ENCODE measurements at regions not wholly inside any gene's neighbourhood (a gene's known extent, or its start where the extent isn't known, plus 50 kb on each side); places are given as distances from the start of the nearest gene placed in this dataset.
"Not testable (repeated sequence)": the region's sequence is repeated elsewhere in the genome, so short reads cannot be mapped to it uniquely, and the experiment has no call there.

GRCh38 chr2:53173091-53173490 lies 594.5 kb upstream of the CHAC2 start:
- ATAC-seq = no peak
- H3K27me3 Mint-ChIP-seq = no peaks in the 10 kb centered on the region
- no peaks in the 10 kb centered on the region for H3K36me3 Mint-ChIP-seq
- H3K9me3 Mint-ChIP-seq = peaks cover 13% of the 10 kb centered on the region
- H3K27ac Mint-ChIP-seq = no peak overlapping the region
- H3K4me1 Mint-ChIP-seq (ENCODE audit: low read depth in 2 of 2) = no peaks in the 10 kb centered on the region
- DNase-seq (ENCODE audit: low spot score) = no peak
- H3K4me3 Mint-ChIP-seq = no peak overlapping the region

- DNase-seq (ENCODE audit: low spot score) (no peak), ATAC-seq (no peak)
- Mint-ChIP-seq H3K4me1 (ENCODE audit: low read depth in 2 of 2) (no peaks in the 10 kb centered on the region), H3K36me3 (no peaks in the 10 kb centered on the region), H3K27me3 (no peaks in the 10 kb centered on the region), H3K4me3 (no peak overlapping the region), H3K9me3 (peaks cover 10% of the 10 kb centered on the region), H3K27ac (no peak overlapping the region)
Observed at GRCh38 chr2:53170466-53170865, 597.1 kb upstream of the CHAC2 start.

GRCh38 chr2:53167227-53167626 lies 600.4 kb upstream of the CHAC2 start:
- no peak for DNase-seq (ENCODE audit: low spot score)
- Mint-ChIP-seq H3K4me1 (ENCODE audit: low read depth in 2 of 2) (no peaks in the 10 kb centered on the region), H3K27ac (no peak overlapping the region), H3K4me3 (no peak overlapping the region), H3K27me3 (no peaks in the 10 kb centered on the region), H3K9me3 (peaks cover 12% of the 10 kb centered on the region), H3K36me3 (peaks cover 3% of the 10 kb centered on the region)
- no peak for ATAC-seq

DNA sequence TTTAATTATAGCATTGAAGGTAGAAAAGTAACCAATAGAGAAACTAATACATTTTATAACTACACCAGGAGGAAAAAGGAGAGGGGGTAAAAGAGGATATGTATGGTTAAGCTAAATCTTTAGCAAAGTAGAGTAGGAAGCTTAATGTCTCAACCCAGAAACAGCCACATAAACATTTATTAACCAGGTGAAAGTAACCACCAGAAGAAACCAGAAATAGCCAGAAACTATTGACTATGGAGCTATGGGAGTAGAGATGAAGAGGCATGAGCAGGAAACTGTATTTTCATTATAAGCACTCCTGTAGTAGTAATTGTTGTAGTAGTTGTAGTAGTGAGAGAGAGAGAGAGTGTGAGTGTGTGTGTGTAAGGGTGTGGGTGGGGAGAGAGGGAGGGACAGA lies 617.5 kb upstream of the CHAC2 start:
- peaks cover 12% of the 10 kb centered on the region for H3K9me3 Mint-ChIP-seq
- H3K36me3 Mint-ChIP-seq = no peaks in the 10 kb centered on the region
- H3K27ac Mint-ChIP-seq = no peak overlapping the region
- H3K27me3 Mint-ChIP-seq = no peaks in the 10 kb centered on the region
- ATAC-seq = no peak
- no peaks in the 10 kb centered on the region for H3K4me1 Mint-ChIP-seq (ENCODE audit: low read depth in 2 of 2)
- H3K4me3 Mint-ChIP-seq = no peak overlapping the region
- DNase-seq (ENCODE audit: low spot score) = no peak

DNA sequence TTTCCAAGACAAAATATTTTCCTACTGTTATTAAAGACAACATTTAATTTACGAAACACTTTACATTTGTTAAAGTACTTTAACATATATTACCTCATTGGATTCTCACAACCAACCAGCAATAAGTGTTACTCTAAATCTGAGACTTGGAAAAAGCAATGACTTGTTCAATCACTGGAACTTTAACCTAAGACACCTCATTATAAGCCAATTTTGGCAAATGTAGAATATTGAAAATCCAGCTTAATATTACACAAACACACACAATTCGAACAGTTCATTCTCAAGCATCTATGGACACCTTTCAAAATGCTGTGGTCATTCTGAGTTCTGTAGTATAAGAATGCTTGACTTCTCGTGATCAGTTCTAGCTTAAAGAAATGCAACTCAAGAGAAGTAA lies 619.4 kb upstream of the CHAC2 start:
- Mint-ChIP-seq H3K4me3 (no peak overlapping the region), H3K36me3 (no peaks in the 10 kb centered on the region), H3K27ac (no peak overlapping the region), H3K27me3 (no peaks in the 10 kb centered on the region), H3K9me3 (peaks cover 12% of the 10 kb centered on the region), H3K4me1 (ENCODE audit: low read depth in 2 of 2) (no peaks in the 10 kb centered on the region)
- no peak for DNase-seq (ENCODE audit: low spot score)
- ATAC-seq = no peak

DNA sequence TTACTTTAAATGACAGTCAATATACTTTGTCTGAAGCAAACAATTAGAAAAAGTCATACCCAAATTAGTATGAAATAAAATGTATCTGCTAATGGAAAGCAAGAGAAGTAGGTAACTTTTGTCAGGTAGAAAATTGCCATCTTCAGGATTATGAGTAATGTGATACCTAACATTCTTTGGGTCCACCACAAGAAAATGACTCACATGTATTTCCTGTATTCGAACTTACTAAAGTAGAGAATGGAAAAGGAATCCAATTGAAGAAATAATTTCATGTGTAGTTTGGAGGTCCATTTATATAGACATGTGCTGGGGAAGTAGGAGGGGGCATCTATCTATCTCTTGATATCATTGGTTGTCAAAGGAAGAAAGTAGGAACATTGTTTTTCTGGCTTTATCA lies 636.2 kb upstream of the CHAC2 start:
- Mint-ChIP-seq H3K9me3 (peaks cover 19% of the 10 kb centered on the region), H3K27ac (no peak overlapping the region), H3K4me1 (ENCODE audit: low read depth in 2 of 2) (no peaks in the 10 kb centered on the region), H3K27me3 (no peaks in the 10 kb centered on the region), H3K4me3 (no peak overlapping the region), H3K36me3 (no peaks in the 10 kb centered on the region)
- ATAC-seq = no peak
- DNase-seq (ENCODE audit: low spot score) = no peak

DNA sequence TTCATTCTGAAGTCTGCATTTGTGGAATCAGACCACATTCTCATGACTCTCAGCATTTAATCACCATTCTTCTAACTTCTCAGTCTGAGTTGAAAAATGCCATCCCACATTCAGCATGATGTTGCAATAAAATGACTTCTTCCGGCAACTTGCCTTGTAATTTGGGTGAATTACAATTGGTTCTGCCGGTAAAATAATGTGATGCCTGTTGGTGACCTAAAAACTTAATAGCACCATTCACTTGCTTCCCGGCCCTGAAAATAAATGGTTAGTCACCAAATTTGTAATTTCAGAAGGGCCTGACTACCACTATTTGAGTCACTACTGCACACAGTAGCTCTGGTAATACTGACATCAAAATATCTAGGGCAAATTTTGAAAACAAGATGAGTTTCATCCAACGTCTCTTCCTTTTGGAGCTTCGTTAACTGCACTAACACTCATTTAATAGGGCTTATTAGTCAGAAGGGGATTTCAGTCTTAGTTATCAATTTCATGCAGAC lies 637.1 kb upstream of the CHAC2 start:
- Mint-ChIP-seq H3K4me1 (ENCODE audit: low read depth in 2 of 2) (no peaks in the 10 kb centered on the region), H3K9me3 (peaks cover 18% of the 10 kb centered on the region), H3K27ac (no peak overlapping the region), H3K27me3 (no peaks in the 10 kb centered on the region), H3K36me3 (no peaks in the 10 kb centered on the region), H3K4me3 (no peak overlapping the region)
- DNase-seq (ENCODE audit: low spot score) (no peak), ATAC-seq (no peak)

DNA sequence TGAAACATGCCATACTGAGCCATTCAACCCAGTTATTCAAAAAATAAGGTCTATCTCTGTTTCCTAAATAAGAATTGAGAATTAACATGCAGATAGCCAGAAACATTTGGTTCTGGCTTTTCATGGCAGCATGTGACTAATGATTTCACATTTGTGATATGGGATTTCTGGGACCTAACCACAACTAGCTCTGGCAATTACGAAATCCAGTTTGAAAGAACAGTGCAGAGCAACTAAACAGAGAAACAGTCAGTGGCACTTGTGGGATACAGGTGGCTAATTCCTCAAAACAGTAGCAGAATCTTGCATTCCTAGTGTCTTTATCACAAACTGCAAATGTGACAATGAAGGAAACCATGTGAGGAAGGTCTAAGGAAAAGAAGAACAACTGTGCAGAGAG lies 637.8 kb upstream of the CHAC2 start:
- no peaks in the 10 kb centered on the region for H3K4me1 Mint-ChIP-seq (ENCODE audit: low read depth in 2 of 2)
- no peak for DNase-seq (ENCODE audit: low spot score)
- H3K4me3 Mint-ChIP-seq = no peak overlapping the region
- no peak for ATAC-seq
- H3K27me3 Mint-ChIP-seq = no peaks in the 10 kb centered on the region
- no peak overlapping the region for H3K27ac Mint-ChIP-seq
- H3K9me3 Mint-ChIP-seq = peaks cover 21% of the 10 kb centered on the region
- no peaks in the 10 kb centered on the region for H3K36me3 Mint-ChIP-seq

- ATAC-seq (no peak), DNase-seq (ENCODE audit: low spot score) (no peak)
- no peaks in the 10 kb centered on the region for H3K4me1 Mint-ChIP-seq (ENCODE audit: low read depth in 2 of 2)
- no peak overlapping the region for H3K27ac Mint-ChIP-seq
- H3K36me3 Mint-ChIP-seq = no peaks in the 10 kb centered on the region
- H3K9me3 Mint-ChIP-seq = peaks cover 33% of the 10 kb centered on the region
- no peak overlapping the region for H3K4me3 Mint-ChIP-seq
- H3K27me3 Mint-ChIP-seq = no peaks in the 10 kb centered on the region
Observed at GRCh38 chr2:53127061-53127650, 640.4 kb upstream of the CHAC2 start.

GRCh38 chr2:53114991-53115390 lies 652.6 kb upstream of the CHAC2 start:
- Mint-ChIP-seq H3K36me3 (no peaks in the 10 kb centered on the region), H3K27me3 (no peaks in the 10 kb centered on the region), H3K4me3 (no peak overlapping the region), H3K4me1 (ENCODE audit: low read depth in 2 of 2) (no peaks in the 10 kb centered on the region), H3K27ac (no peak overlapping the region), H3K9me3 (peaks cover 6% of the 10 kb centered on the region)
- ATAC-seq = no peak
- no peak for DNase-seq (ENCODE audit: low spot score)

DNA sequence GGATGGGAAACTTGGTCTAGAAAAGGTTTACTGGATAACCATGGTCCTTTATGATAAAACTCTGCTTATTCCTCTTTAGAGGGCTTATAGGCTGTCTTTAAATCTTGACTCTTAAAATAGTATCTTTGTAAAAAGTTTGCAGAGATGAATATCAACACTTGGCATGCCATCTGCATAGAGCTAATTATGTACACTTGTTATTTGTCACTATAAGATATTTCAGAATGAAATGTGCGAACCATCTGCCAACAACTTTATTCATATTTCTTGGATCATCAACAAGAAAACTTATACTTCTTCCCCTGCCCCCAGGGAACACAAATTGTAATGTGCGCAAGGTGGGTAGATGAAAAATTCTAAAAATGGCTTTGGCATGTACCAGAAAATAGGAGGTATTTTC lies 653.0 kb upstream of the CHAC2 start:
- H3K4me3 Mint-ChIP-seq = no peak overlapping the region
- H3K27me3 Mint-ChIP-seq = no peaks in the 10 kb centered on the region
- DNase-seq (ENCODE audit: low spot score) (no peak), ATAC-seq (no peak)
- H3K36me3 Mint-ChIP-seq = no peaks in the 10 kb centered on the region
- H3K27ac Mint-ChIP-seq = no peak overlapping the region
- H3K4me1 Mint-ChIP-seq (ENCODE audit: low read depth in 2 of 2) = no peaks in the 10 kb centered on the region
- H3K9me3 Mint-ChIP-seq = peaks cover 8% of the 10 kb centered on the region

DNA sequence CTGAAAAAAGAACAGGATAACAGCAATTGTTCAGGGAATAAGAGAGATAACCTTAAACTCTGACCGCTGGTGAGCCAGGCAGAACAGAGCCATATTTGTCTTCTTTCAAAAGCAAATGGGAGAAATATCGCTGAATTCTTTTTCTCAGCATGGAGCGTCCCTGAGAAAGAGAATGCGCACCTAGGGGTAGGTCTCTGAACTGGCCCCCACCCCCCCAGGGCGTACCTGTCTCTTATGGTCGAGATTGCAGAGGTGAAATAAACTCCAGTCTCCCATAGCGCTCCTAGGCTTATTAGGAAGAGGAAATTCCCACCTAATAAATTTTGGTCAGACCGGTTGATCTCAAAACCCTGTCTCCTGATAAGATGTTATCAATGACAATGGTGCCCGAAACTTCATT lies 655.2 kb upstream of the CHAC2 start:
- not testable (repeated sequence) for H3K4me3 Mint-ChIP-seq; DNase-seq (ENCODE audit: low spot score); H3K27ac Mint-ChIP-seq; ATAC-seq; H3K4me1 Mint-ChIP-seq (ENCODE audit: low read depth in 2 of 2); H3K36me3 Mint-ChIP-seq; H3K27me3 Mint-ChIP-seq
- H3K9me3 Mint-ChIP-seq = peaks cover 11% of the 10 kb centered on the region

GRCh38 chr2:53111406-53111805 lies 656.2 kb upstream of the CHAC2 start:
- Mint-ChIP-seq H3K27ac (no peak overlapping the region), H3K27me3 (no peaks in the 10 kb centered on the region), H3K4me3 (no peak overlapping the region), H3K36me3 (no peaks in the 10 kb centered on the region), H3K9me3 (peaks cover 6% of the 10 kb centered on the region), H3K4me1 (ENCODE audit: low read depth in 2 of 2) (no peaks in the 10 kb centered on the region)
- no peak for ATAC-seq
- no peak for DNase-seq (ENCODE audit: low spot score)

DNA sequence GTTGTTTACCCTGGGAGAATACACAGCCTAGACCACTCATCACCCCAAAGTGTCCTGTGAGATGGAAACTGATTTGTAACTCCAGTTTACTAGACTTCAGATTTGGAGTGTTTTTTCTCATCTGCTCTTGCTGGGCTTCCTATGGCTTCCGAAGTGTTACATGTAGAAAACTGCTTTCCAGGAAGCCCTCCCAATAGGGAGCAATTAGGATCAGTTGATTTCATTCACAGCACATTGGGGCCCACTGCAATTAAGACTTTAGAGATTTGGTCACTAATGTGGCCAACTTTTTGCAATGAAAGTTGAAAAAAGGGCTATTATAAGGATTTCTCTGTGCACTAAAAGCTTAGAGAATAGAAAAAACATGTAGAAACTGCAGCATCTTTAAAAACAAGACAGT lies 656.6 kb upstream of the CHAC2 start:
- Mint-ChIP-seq H3K9me3 (peaks cover 7% of the 10 kb centered on the region), H3K4me1 (ENCODE audit: low read depth in 2 of 2) (no peaks in the 10 kb centered on the region), H3K36me3 (no peaks in the 10 kb centered on the region), H3K27ac (no peak overlapping the region), H3K4me3 (no peak overlapping the region), H3K27me3 (no peaks in the 10 kb centered on the region)
- ATAC-seq (no peak), DNase-seq (ENCODE audit: low spot score) (no peak)

DNA sequence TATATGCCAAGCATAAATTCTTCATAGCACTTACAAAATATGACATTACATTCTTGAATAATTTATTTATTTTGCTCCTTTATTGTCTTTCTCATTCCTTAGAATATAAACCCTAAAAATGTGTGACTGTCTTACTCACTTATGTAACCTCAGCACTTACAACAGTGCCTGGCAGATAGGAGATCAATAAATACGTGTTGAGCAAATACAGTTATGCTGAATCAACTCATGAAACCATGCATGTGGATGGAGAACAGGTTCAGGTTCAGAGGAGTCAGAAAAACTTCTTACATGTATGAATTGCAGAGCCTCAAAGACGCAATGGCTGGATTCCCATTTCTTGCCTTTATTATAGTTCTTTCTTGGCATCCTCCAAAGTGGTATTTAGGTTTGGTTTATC lies 659.4 kb upstream of the CHAC2 start:
- H3K9me3 Mint-ChIP-seq = peaks cover 10% of the 10 kb centered on the region
- ATAC-seq (no peak), DNase-seq (ENCODE audit: low spot score) (no peak)
- H3K27me3 Mint-ChIP-seq = no peaks in the 10 kb centered on the region
- no peak overlapping the region for H3K4me3 Mint-ChIP-seq
- H3K4me1 Mint-ChIP-seq (ENCODE audit: low read depth in 2 of 2) = no peaks in the 10 kb centered on the region
- H3K36me3 Mint-ChIP-seq = no peaks in the 10 kb centered on the region
- H3K27ac Mint-ChIP-seq = no peak overlapping the region

Measured in natural killer cell treated with Interleukin-12 subunit alpha and Interleukin-12 subunit beta and Interleukin-15 and Interleukin-18, amount 100 ng/mL, for 72 hours (primary cell).